ENCODE measurements at regions not wholly inside any gene's neighbourhood (a gene's known extent, or its start where the extent isn't known, plus 50 kb on each side); places are given as distances from the start of the nearest gene placed in this dataset.
A peak's percentile ranks its signal among the peaks of the same experiment; 100 is the strongest.

DNA sequence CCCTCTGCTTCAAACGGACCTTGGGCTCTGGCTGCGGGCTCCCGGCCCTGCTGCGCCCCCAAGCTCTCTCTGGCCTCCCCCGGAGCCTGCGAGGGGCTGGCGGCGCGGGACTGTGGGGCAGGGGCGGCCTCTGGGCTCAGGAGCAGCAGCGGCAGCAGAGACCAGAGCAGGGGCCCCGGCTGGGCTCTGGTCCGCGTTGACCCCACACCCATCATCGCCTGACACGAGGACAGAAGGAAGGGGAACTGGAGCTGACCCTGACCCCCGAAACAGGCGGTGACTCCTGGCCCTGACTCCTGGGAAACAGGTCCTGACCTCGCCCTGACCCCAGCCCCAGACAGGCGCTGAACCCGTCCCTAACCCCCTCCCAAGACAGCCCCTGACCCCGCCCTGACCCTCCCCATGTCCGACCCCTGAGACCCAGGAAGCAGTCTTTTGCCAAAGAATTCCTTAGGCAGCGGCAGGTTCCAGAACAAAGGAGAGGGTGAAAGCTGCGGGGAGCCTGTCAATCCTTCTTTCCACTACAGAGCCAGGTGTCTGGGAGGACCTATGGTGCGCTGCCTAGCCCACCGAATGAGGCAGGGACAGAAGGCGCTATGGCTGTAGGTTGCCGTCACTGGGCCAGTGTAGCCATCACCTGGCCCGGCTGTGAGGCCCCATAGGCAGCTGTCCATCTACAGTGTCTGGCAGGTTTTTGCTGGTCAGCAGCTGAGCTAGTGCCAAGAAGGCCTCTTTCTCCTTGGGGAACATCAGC lies 74.7 kb upstream of the SPTLC1 start:
- Histone ChIP-seq H3K27ac (ENCODE audit: low read depth in 2 of 2, low read length in 2 of 2) (no peak overlapping the region), H3K4me1 (ENCODE audit: control insufficient read depth in 2 of 3, insufficient read depth in 2 of 3, low read depth in 1 of 3, low read length in 3 of 3) (no peaks in the 10 kb centered on the region), H3K9ac (ENCODE audit: low read length in 3 of 3) (no peak overlapping the region), H3K4me3 (ENCODE audit: low read length in 3 of 3) (no peak overlapping the region), H3K27me3 (ENCODE audit: control insufficient read depth, insufficient read depth, low read length) (no peaks in the 10 kb centered on the region), H3K9me3 (ENCODE audit: control insufficient read depth in 2 of 3, insufficient read depth in 1 of 3, low read length in 3 of 3) (no peaks in the 10 kb centered on the region), H3K36me3 (ENCODE audit: control insufficient read depth in 2 of 3, insufficient read depth in 3 of 3, low read length in 3 of 3) (no peaks in the 10 kb centered on the region)
- FAIRE-seq = no peak
- no peak for DNase-seq
- intact Hi-C loops (cut with DNase I) = no loop called here
- TF ChIP-seq, protein P1, sequence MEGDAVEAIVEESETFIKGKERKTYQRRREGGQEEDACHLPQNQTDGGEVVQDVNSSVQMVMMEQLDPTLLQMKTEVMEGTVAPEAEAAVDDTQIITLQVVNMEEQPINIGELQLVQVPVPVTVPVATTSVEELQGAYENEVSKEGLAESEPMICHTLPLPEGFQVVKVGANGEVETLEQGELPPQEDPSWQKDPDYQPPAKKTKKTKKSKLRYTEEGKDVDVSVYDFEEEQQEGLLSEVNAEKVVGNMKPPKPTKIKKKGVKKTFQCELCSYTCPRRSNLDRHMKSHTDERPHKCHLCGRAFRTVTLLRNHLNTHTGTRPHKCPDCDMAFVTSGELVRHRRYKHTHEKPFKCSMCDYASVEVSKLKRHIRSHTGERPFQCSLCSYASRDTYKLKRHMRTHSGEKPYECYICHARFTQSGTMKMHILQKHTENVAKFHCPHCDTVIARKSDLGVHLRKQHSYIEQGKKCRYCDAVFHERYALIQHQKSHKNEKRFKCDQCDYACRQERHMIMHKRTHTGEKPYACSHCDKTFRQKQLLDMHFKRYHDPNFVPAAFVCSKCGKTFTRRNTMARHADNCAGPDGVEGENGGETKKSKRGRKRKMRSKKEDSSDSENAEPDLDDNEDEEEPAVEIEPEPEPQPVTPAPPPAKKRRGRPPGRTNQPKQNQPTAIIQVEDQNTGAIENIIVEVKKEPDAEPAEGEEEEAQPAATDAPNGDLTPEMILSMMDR (IDR thresholded peaks at IDR 0.05; ENCODE audit: borderline replicate concordance, extremely low read depth, insufficient read depth) = no peak

DNA sequence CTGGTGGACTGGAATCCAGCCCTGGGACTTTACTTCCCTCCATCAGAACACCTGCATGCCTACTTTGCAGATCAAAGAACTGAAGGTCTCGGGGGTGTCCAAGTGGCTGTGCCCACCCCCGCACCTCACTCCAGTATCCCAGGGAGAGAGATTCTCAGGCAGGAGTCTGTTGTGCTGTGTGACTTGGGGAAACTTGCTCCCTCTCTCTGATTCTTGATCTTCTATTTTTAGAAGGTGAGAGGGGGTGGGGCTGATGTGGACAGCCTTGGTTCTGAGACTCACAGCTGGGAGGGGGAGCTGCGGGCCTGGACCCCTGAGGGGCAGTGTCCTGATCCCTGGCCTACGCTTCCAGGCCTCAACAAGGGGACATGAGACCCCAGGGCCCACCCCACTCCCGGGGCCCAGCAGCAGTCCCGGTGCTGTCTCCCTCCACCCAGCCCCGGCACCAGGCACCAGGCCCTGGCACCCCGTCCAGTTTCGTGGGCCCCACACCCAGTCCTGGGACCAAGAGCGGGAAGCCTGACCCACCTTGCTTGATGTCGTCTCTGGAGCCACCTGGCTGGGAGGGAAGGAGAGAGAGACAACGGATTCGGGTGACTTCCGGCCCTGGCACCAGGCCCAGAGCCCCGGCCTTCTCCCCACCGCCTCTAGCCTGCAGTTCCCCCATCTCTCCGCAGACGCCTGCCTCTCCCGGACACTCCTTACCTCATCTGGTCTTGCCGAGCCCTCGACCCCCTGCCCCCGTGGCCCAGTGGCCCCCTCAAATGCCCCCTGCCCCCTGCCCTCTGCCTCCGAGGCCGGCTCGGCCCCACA lies 74.0 kb upstream of the SPTLC1 start:
- Histone ChIP-seq H3K4me1 (ENCODE audit: control insufficient read depth in 2 of 3, insufficient read depth in 2 of 3, low read depth in 1 of 3, low read length in 3 of 3) (no peaks in the 10 kb centered on the region), H3K27ac (ENCODE audit: low read depth in 2 of 2, low read length in 2 of 2) (no peak overlapping the region), H3K9ac (ENCODE audit: low read length in 3 of 3) (no peak overlapping the region), H3K4me3 (ENCODE audit: low read length in 3 of 3) (no peak overlapping the region), H3K9me3 (ENCODE audit: control insufficient read depth in 2 of 3, insufficient read depth in 1 of 3, low read length in 3 of 3) (no peaks in the 10 kb centered on the region), H3K36me3 (ENCODE audit: control insufficient read depth in 2 of 3, insufficient read depth in 3 of 3, low read length in 3 of 3) (no peaks in the 10 kb centered on the region), H3K27me3 (ENCODE audit: control insufficient read depth, insufficient read depth, low read length) (no peaks in the 10 kb centered on the region)
- DNase-seq = peak in 1 of 5 donors; percentile 16
- FAIRE-seq = no peak
- intact Hi-C loops (cut with DNase I) = no loop called here
- TF ChIP-seq, protein P1 (IDR thresholded peaks at IDR 0.05; ENCODE audit: borderline replicate concordance, extremely low read depth, insufficient read depth) = no peak

DNA sequence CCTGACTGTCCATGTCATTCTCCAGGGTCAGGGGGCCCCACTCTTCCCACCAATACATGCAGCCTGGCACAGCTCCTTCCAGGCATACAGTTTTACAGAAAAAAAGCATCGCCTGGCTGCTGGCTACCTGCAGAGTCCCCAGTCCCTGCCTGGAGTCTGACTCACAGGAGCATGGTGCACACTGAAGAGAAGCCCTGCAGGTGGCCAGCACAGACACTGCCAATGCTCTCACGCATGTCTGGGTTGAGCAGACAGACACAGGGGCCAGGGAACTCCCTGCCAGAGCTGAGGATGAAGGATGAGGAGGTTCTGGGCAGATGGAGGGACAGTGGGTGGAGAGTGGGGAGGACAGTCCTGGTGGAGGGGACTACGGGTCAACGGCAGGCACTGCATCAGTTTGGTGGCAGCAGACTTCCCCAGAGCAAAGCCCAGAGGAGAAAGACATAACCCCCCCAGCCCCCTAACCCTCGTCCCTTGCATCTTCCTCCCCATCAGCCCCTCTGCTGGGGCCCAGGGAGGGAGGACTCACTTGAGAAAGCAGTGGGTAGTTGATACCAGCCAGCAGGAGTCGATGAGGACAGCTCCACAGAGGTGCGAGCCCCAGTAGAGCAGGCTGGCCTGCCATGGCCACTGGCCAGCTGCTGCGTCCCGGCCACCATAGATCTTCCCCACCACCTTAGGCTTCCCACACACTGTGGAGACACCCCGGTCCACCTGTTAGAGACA lies 72.9 kb upstream of the SPTLC1 start:
- no peak for FAIRE-seq
- H3K36me3 ChIP-seq (ENCODE audit: control insufficient read depth in 2 of 3, insufficient read depth in 3 of 3, low read length in 3 of 3) = no peaks in the 10 kb centered on the region
- no peaks in the 10 kb centered on the region for H3K4me1 ChIP-seq (ENCODE audit: control insufficient read depth in 2 of 3, insufficient read depth in 2 of 3, low read depth in 1 of 3, low read length in 3 of 3)
- no peaks in the 10 kb centered on the region for H3K27me3 ChIP-seq (ENCODE audit: control insufficient read depth, insufficient read depth, low read length)
- H3K27ac ChIP-seq (ENCODE audit: low read depth in 2 of 2, low read length in 2 of 2) = no peak overlapping the region
- no peak for DNase-seq
- no peak overlapping the region for H3K9ac ChIP-seq (ENCODE audit: low read length in 3 of 3)
- no peak overlapping the region for H3K4me3 ChIP-seq (ENCODE audit: low read length in 3 of 3)
- TF ChIP-seq, protein P1 (IDR thresholded peaks at IDR 0.05; ENCODE audit: borderline replicate concordance, extremely low read depth, insufficient read depth) = no peak
- no peaks in the 10 kb centered on the region for H3K9me3 ChIP-seq (ENCODE audit: control insufficient read depth in 2 of 3, insufficient read depth in 1 of 3, low read length in 3 of 3)
- intact Hi-C loops (cut with DNase I) = no loop called here

Data from kidney (tissue), 13 donors.